Hepatocyte (in vitro differentiated cells): ENCODE measurements at regions not wholly inside any gene's neighbourhood (a gene's known extent, or its start where the extent isn't known, plus 50 kb on each side); places are given as distances from the start of the nearest gene placed in this dataset.
"Not testable (repeated sequence)": the region's sequence is repeated elsewhere in the genome, so short reads cannot be mapped to it uniquely, and the experiment has no call there.

ENCODE experiments used
- DNase-seq: peaks from one replicate; pipeline ENCODE4 v3.0.0-alpha.2; 2016; ENCODE audit warnings: low spot score
- H2AFZ ChIP-seq: fragments of 200-600 bp; sonication (generic); 2 replicates; pipeline ENCODE4 v1.6.0; 2016; ENCODE audit warnings: antibody characterized with exemption, mild to moderate bottlenecking
- H3K27ac ChIP-seq: fragments of 200-600 bp; sonication (generic); 2 replicates; pipeline ENCODE4 v1.5.1; 2016; ENCODE audit warnings: mild to moderate bottlenecking
- H3K27me3 ChIP-seq: fragments of 200-600 bp; sonication (generic); 2 replicates; pipeline ENCODE4 v1.6.1; 2016
- H3K36me3 ChIP-seq: fragments of 200-600 bp; sonication (generic); replicated peaks from 2 replicates; pipeline ENCODE4 v1.5.1; 2016; ENCODE audit warnings: low read depth; ENCODE audit not compliant: insufficient read depth
- H3K4me1 ChIP-seq: fragments of 200-600 bp; sonication (generic); 2 replicates; pipeline ENCODE4 v1.5.1; 2016; ENCODE audit warnings: mild to moderate bottlenecking, moderate library complexity; ENCODE audit not compliant: insufficient read depth
- H3K4me2 ChIP-seq: fragments of 200-600 bp; sonication (generic); 2 replicates; pipeline ENCODE4 v1.6.0; 2016
- H3K4me3 ChIP-seq: fragments of 200-600 bp; sonication (generic); 2 replicates; pipeline ENCODE4 v1.5.1; 2016; ENCODE audit warnings: mild to moderate bottlenecking
- H3K79me2 ChIP-seq: fragments of 200-600 bp; sonication (generic); 2 replicates; pipeline ENCODE4 v1.6.0; 2017; ENCODE audit warnings: mild to moderate bottlenecking
- H3K9me2 ChIP-seq: fragments of 200-600 bp; sonication (generic); replicated peaks from 2 replicates; pipeline ENCODE4 v1.6.0; 2017; ENCODE audit warnings: mild to moderate bottlenecking; ENCODE audit not compliant: insufficient read depth
- H3K9me3 ChIP-seq: fragments of 200-600 bp; sonication (generic); 2 replicates; pipeline ENCODE4 v1.5.1; 2016; ENCODE audit warnings: low read depth, mild to moderate bottlenecking
- H4K20me1 ChIP-seq: fragments of 200-600 bp; sonication (generic); 2 replicates; pipeline ENCODE4 v1.6.0; 2016; ENCODE audit warnings: mild to moderate bottlenecking; ENCODE audit not compliant: insufficient read depth, poor library complexity, severe bottlenecking
- CTCF ChIP-seq: fragments of 200-600 bp; sonication (generic); IDR thresholded peaks from 2 replicates; pipeline ENCODE4 v1.5.1; 2016; ENCODE audit warnings: antibody characterized with exemption, mild to moderate bottlenecking; ENCODE audit not compliant: poor library complexity
- EZH2 ChIP-seq: fragments of 200-600 bp; sonication (generic); IDR thresholded peaks from 2 replicates; pipeline ENCODE4 v1.6.1; 2016; ENCODE audit warnings: antibody characterized with exemption, mild to moderate bottlenecking, borderline replicate concordance
- EZH2phosphoT487 ChIP-seq: fragments of 200-600 bp; sonication (generic); IDR thresholded peaks from one replicate; pipeline ENCODE4 v1.6.1; 2018; ENCODE audit warnings: antibody characterized with exemption, mild to moderate bottlenecking, low read depth, moderate library complexity; ENCODE audit not compliant: unreplicated experiment, severe bottlenecking
- WGBS: methylation state at CpG from one replicate; pipeline ENCODE4 v1.1.6; 2016; ENCODE audit warnings: low lambda C conversion rate; ENCODE audit errors: missing lambda C conversion rate; 5-methylcytosine and 5-hydroxymethylcytosine counted together

DNA sequence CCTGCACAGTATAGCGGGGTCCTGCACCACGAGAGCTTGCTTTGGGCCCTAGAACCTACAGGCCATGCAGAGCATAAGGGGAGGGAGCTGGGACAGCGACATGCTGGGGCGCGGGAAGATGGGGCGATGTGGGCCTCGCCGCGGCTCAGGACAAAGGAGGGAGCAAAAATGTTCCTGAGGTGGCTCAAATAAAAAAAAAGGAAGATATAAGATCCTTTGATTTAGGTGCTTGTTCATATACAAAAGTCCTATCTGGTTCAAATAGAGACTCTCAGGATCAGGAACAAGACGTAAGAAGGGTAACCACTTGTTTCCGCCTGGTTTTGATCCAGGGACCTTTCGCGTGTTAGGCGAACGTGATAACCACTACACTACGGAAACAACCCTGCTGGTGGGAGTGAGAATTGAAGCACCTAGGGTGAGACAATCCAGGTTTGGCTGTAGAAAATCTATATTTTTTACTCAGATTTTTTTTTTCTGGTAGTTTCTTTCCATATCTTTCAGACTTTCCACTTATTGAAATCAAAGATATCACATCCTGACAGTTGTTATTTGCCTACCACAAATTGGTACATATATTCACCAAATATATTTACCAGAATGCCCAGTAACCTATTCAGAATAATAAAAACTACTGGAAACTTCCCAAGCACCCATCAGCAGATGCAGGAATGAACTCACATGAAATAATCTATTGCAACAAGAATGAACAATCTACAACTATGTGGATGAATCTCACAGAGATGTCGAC is 177.9 kb upstream of the ZNF184 start:
- H2AFZ ChIP-seq: peak overlapping the region; percentile 71
- no peaks in the 10 kb centered on the region for H3K9me3 ChIP-seq
- peak; percentile 86 for DNase-seq
- H3K36me3 ChIP-seq: no peaks in the 10 kb centered on the region
- H3K27me3 ChIP-seq: no peaks in the 10 kb centered on the region
- peak overlapping the region; percentile 71 for H3K4me2 ChIP-seq
- no peaks in the 10 kb centered on the region for H4K20me1 ChIP-seq
- no peaks in the 10 kb centered on the region for H3K9me2 ChIP-seq
- H3K79me2 ChIP-seq: no peaks in the 10 kb centered on the region
- no peak for TF ChIP-seq EZH2
- TF ChIP-seq CTCF: peak; percentile 33
- no peak for TF ChIP-seq EZH2phosphoT487
- WGBS: 10% methylated on average over 17 of the region's 17 CpGs
- peak overlapping the region; percentile 37 for H3K27ac ChIP-seq
- H3K4me1 ChIP-seq: no peaks in the 10 kb centered on the region
- peak overlapping the region; percentile 34 for H3K4me3 ChIP-seq

- Histone ChIP-seq H4K20me1 (no peaks in the 10 kb centered on the region), H3K9me2 (no peaks in the 10 kb centered on the region), H3K4me1 (no peaks in the 10 kb centered on the region), H3K36me3 (no peaks in the 10 kb centered on the region), H3K79me2 (no peaks in the 10 kb centered on the region), H3K9me3 (no peaks in the 10 kb centered on the region), H2AFZ (no peak overlapping the region), H3K4me3 (no peak overlapping the region), H3K4me2 (no peak overlapping the region), H3K27ac (no peak overlapping the region), H3K27me3 (peaks cover 2% of the 10 kb centered on the region)
- DNase-seq: no peak
- WGBS: 64% methylated on average over 6 of the region's 6 CpGs
- TF ChIP-seq EZH2phosphoT487 (no peak), EZH2 (no peak), CTCF (no peak)
These were observed 171.6 kb upstream of the ZNF184 start for GRCh38 chr6:27644528-27644927.

GRCh38 chr6:27642744-27643456 is 170.0 kb upstream of the ZNF184 start:
- no peaks in the 10 kb centered on the region for H3K79me2 ChIP-seq
- no peak overlapping the region for H3K4me2 ChIP-seq
- no peaks in the 10 kb centered on the region for H3K9me2 ChIP-seq
- 92% methylated on average over 12 of the region's 12 CpGs for WGBS
- no peaks in the 10 kb centered on the region for H3K4me1 ChIP-seq
- H3K27me3 ChIP-seq: peaks cover 2% of the 10 kb centered on the region
- no peaks in the 10 kb centered on the region for H3K36me3 ChIP-seq
- no peak overlapping the region for H3K27ac ChIP-seq
- H3K9me3 ChIP-seq: no peaks in the 10 kb centered on the region
- no peak for TF ChIP-seq EZH2
- no peak for TF ChIP-seq EZH2phosphoT487
- TF ChIP-seq CTCF: no peak
- no peak overlapping the region for H2AFZ ChIP-seq
- no peaks in the 10 kb centered on the region for H4K20me1 ChIP-seq
- H3K4me3 ChIP-seq: no peak overlapping the region
- no peak for DNase-seq

GRCh38 chr6:27635886-27636285 is 163.0 kb upstream of the ZNF184 start:
- not testable (repeated sequence) for H3K9me2 ChIP-seq, H3K27ac ChIP-seq, H4K20me1 ChIP-seq, H3K36me3 ChIP-seq, H3K9me3 ChIP-seq, H3K4me1 ChIP-seq, H2AFZ ChIP-seq, H3K79me2 ChIP-seq, DNase-seq, H3K4me2 ChIP-seq, H3K27me3 ChIP-seq, H3K4me3 ChIP-seq
- 58% methylated on average over 4 of the region's 4 CpGs for WGBS

DNA sequence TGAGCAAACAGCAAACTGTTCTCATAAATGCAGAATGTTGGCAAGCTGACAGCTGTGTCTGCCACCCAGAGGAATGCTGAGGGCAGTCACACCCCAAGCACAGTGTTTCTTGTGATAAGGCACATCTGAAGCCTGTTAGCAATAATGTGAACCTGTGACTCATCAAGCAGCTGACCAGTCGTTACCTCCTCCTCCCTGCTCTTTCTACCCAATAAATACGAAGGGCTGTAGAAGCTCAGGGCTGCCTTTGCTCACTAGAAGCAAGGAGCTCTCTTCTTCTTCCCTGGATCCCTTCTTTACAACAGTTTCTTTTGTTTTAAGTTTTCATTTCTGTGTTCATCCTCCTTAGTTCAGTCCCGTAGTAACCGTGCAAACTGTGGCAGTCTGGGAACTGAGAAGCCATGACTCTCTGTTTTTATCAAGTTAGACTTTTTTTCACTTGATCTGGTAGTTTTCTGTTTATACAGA is 160.3 kb upstream of the ZNF184 start:
- WGBS: 81% methylated on average over 4 of the region's 4 CpGs
- not testable (repeated sequence) for H4K20me1 ChIP-seq, H3K9me2 ChIP-seq, H3K36me3 ChIP-seq, H3K4me1 ChIP-seq, H3K9me3 ChIP-seq, H3K27me3 ChIP-seq, H3K79me2 ChIP-seq, H3K4me2 ChIP-seq, DNase-seq, H3K4me3 ChIP-seq, H2AFZ ChIP-seq, H3K27ac ChIP-seq
